ENCODE measurements at regions not wholly inside any gene's neighbourhood (a gene's known extent, or its start where the extent isn't known, plus 50 kb on each side); places are given as distances from the start of the nearest gene placed in this dataset.

DNA sequence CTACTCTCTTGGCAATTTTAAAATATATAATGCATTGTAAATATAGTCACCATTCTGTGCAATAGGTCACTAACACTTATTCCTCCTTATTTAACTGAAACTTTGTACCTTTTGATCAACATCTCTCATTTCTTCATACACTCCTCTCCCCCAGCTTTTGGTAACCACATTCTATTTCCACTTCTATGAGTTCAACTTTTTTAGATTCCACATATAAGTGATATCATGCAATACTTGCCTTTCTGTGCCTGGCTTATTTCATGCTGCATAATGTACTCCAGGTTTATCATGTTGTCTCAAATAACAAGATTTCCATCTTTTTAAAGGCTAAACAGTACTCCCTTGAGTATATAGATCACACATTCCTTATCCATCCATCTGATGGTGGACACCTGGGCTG lies 188.8 kb downstream of the NXNL2 start:
- CTCF ChIA-PET, result no interaction called here
- H3K4me3 ChIP-seq (ENCODE audit: low read depth in 2 of 2, low read length in 2 of 2), result no peak overlapping the region

DNA sequence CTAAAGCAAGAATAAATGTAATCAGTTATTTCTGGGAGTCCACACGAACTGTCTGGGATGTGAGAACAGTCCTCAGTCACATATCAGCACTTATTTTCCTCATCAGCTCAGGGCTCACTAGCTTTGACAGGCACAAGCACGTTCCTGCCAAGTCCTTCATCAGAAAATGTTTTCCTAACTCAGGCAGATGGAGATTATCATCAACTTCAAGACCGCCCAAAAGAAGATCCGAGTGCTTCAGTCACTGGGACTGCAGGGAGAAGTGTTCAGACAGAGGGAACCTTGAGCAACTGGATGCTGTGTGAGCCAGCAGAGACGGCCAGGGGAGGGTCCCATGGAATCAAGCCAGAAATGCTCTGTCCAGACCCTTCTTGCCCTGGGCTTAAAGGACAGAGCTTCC lies 189.4 kb downstream of the NXNL2 start:
- in situ Hi-C loops (cut with HindIII; ENCODE audit: low pct_unique_long_range_greater_than_20kb, low sequenced_read_pairs), result no loop called here
- ChIA-PET POLR2A (no interaction called here), CTCF (no interaction called here)
- DNase-seq (ENCODE audit: low read depth, low spot score) (no peak), ATAC-seq (no peak)
- BruUV-seq (replicated peaks), result no TSS peak
- Histone ChIP-seq H3K9me3 (ENCODE audit: control insufficient read depth, insufficient read depth, low read depth, low read length) (no peaks in the 10 kb centered on the region), H3K4me3 (ENCODE audit: low read depth in 2 of 2, low read length in 2 of 2) (no peak overlapping the region), H3K27ac (ENCODE audit: low read length) (no peak overlapping the region), H3K4me1 (ENCODE audit: control insufficient read depth, insufficient read depth, low read length) (no peaks in the 10 kb centered on the region), H3K36me3 (ENCODE audit: control insufficient read depth, insufficient read depth, low read length) (no peaks in the 10 kb centered on the region), H3K27me3 (ENCODE audit: control insufficient read depth, insufficient read depth, low read length) (no peaks in the 10 kb centered on the region)
- TF ChIP-seq, protein P1, sequence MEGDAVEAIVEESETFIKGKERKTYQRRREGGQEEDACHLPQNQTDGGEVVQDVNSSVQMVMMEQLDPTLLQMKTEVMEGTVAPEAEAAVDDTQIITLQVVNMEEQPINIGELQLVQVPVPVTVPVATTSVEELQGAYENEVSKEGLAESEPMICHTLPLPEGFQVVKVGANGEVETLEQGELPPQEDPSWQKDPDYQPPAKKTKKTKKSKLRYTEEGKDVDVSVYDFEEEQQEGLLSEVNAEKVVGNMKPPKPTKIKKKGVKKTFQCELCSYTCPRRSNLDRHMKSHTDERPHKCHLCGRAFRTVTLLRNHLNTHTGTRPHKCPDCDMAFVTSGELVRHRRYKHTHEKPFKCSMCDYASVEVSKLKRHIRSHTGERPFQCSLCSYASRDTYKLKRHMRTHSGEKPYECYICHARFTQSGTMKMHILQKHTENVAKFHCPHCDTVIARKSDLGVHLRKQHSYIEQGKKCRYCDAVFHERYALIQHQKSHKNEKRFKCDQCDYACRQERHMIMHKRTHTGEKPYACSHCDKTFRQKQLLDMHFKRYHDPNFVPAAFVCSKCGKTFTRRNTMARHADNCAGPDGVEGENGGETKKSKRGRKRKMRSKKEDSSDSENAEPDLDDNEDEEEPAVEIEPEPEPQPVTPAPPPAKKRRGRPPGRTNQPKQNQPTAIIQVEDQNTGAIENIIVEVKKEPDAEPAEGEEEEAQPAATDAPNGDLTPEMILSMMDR (IDR thresholded peaks at IDR 0.05), result no peak
- no peak for TF ChIP-seq POLR2AphosphoS5 (IDR thresholded peaks at IDR 0.05; ENCODE audit: low read depth, low read length)
- no peak for TF ChIP-seq TCF7L2 (IDR thresholded peaks at IDR 0.05; ENCODE audit: low read depth, low read length)
- TF ChIP-seq, protein P2, sequence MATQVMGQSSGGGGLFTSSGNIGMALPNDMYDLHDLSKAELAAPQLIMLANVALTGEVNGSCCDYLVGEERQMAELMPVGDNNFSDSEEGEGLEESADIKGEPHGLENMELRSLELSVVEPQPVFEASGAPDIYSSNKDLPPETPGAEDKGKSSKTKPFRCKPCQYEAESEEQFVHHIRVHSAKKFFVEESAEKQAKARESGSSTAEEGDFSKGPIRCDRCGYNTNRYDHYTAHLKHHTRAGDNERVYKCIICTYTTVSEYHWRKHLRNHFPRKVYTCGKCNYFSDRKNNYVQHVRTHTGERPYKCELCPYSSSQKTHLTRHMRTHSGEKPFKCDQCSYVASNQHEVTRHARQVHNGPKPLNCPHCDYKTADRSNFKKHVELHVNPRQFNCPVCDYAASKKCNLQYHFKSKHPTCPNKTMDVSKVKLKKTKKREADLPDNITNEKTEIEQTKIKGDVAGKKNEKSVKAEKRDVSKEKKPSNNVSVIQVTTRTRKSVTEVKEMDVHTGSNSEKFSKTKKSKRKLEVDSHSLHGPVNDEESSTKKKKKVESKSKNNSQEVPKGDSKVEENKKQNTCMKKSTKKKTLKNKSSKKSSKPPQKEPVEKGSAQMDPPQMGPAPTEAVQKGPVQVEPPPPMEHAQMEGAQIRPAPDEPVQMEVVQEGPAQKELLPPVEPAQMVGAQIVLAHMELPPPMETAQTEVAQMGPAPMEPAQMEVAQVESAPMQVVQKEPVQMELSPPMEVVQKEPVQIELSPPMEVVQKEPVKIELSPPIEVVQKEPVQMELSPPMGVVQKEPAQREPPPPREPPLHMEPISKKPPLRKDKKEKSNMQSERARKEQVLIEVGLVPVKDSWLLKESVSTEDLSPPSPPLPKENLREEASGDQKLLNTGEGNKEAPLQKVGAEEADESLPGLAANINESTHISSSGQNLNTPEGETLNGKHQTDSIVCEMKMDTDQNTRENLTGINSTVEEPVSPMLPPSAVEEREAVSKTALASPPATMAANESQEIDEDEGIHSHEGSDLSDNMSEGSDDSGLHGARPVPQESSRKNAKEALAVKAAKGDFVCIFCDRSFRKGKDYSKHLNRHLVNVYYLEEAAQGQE (IDR thresholded peaks at IDR 0.05; ENCODE audit: insufficient read depth in 1 of 2, low read depth in 2 of 2, low read length in 1 of 2), result no peak
- TF ChIP-seq SIN3A (IDR thresholded peaks at IDR 0.05; ENCODE audit: borderline replicate concordance, insufficient read depth, low read depth, low read length), result no peak
- intact Hi-C loops (cut with micrococcal nuclease; ENCODE audit: unreplicated experiment), result no loop called here

More for the DNA sequence above, 188.8 kb downstream of the NXNL2 start:
- Histone ChIP-seq H3K27ac (ENCODE audit: low read length) (no peak overlapping the region), H3K4me1 (ENCODE audit: control insufficient read depth, insufficient read depth, low read length) (no peaks in the 10 kb centered on the region), H3K27me3 (ENCODE audit: control insufficient read depth, insufficient read depth, low read length) (no peaks in the 10 kb centered on the region), H3K9me3 (ENCODE audit: control insufficient read depth, insufficient read depth, low read depth, low read length) (no peaks in the 10 kb centered on the region), H3K36me3 (ENCODE audit: control insufficient read depth, insufficient read depth, low read length) (no peaks in the 10 kb centered on the region)
- no peak for DNase-seq (ENCODE audit: low read depth, low spot score)
- intact Hi-C loops (cut with micrococcal nuclease; ENCODE audit: unreplicated experiment), result no loop called here
- BruUV-seq (replicated peaks), result no TSS peak
- TF ChIP-seq TCF7L2 (IDR thresholded peaks at IDR 0.05; ENCODE audit: low read depth, low read length), result no peak
- ATAC-seq, result no peak
- in situ Hi-C loops (cut with HindIII; ENCODE audit: low pct_unique_long_range_greater_than_20kb, low sequenced_read_pairs), result no loop called here
- POLR2A ChIA-PET, result no interaction called here

DNA sequence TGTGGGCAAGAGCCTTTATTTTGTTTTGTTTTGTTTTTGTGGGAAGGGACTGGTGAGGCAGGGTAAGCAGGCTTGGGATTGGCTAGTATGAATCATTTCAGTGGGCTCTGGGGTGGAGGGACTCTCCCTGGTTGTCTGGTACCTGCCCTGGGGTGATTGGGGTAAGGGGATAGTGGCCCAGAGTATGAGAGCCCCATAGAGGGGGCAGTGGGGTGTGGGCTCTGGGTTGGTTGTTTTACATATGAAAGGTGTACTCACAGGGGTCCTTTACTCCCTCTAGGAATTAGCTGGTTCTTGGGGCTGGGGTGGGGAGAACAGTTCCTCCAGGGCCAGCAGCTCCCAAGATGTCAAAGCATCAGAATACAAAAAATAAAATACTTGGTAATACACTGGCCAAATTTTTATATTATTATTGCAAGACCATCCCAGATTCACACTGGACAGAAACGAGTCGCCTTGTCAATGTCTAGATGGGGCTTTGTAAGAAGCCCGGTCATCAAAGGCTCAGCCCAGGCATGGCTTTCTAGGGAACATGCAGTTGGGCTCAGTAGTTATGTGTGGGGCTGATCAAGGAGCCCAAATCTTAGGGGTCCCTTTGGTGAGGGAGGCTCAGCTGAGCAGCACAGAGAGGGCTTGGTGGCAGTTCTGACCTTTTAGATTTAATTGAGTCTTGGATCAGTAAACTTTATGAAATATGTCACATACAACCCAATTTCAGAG lies 190.5 kb downstream of the NXNL2 start:
- Histone ChIP-seq H3K36me3 (ENCODE audit: control insufficient read depth, insufficient read depth, low read length) (no peaks in the 10 kb centered on the region), H3K27me3 (ENCODE audit: control insufficient read depth, insufficient read depth, low read length) (no peaks in the 10 kb centered on the region), H3K9me3 (ENCODE audit: control insufficient read depth, insufficient read depth, low read depth, low read length) (no peaks in the 10 kb centered on the region), H3K4me1 (ENCODE audit: control insufficient read depth, insufficient read depth, low read length) (no peaks in the 10 kb centered on the region), H3K27ac (ENCODE audit: low read length) (no peak overlapping the region), H3K4me3 (ENCODE audit: low read depth in 2 of 2, low read length in 2 of 2) (no peak overlapping the region)
- TF ChIP-seq, protein P1 (IDR thresholded peaks at IDR 0.05), result no peak
- TF ChIP-seq, protein P2 (IDR thresholded peaks at IDR 0.05; ENCODE audit: insufficient read depth in 1 of 2, low read depth in 2 of 2, low read length in 1 of 2), result no peak
- TF ChIP-seq TCF7L2 (IDR thresholded peaks at IDR 0.05; ENCODE audit: low read depth, low read length), result no peak
- TF ChIP-seq POLR2AphosphoS5 (IDR thresholded peaks at IDR 0.05; ENCODE audit: low read depth, low read length), result no peak
- TF ChIP-seq SIN3A (IDR thresholded peaks at IDR 0.05; ENCODE audit: borderline replicate concordance, insufficient read depth, low read depth, low read length), result no peak
- no TSS peak for BruUV-seq (replicated peaks)
- in situ Hi-C loops (cut with HindIII; ENCODE audit: low pct_unique_long_range_greater_than_20kb, low sequenced_read_pairs), result no loop called here
- CTCF ChIA-PET, result no interaction called here
- DNase-seq (ENCODE audit: low read depth, low spot score), result no peak
- POLR2A ChIA-PET, result no interaction called here
- no peak for ATAC-seq
- intact Hi-C loops (cut with micrococcal nuclease; ENCODE audit: unreplicated experiment), result no loop called here
